HCT116 (cell line): ENCODE measurements at regions not wholly inside any gene's neighbourhood (a gene's known extent, or its start where the extent isn't known, plus 50 kb on each side); places are given as distances from the start of the nearest gene placed in this dataset.

ENCODE experiments used
- ATAC-seq: fragments of 200-7000 bp; cut with Tn5 transposase; 2 replicates; pipeline ENCODE4 v1.9.1; 2020; ENCODE audit warnings: mild to moderate bottlenecking, moderate library complexity
- BruUV-seq: library from RNA; stranded (reverse); fragments of 400-500 nt; replicated peaks from 2 replicates; lab custom pipeline; 2021; lab: Mats Ljungman, UMichigan
- CTCF ChIA-PET: fragments of 300-600 bp; sonication (Branson Sonifier 250); formaldehyde crosslinking; loops from one replicate; lab custom pipeline; 2021; ENCODE audit warnings: antibody characterized with exemption; lab: Charles Lee
- POLR2A ChIA-PET: fragments of 300-600, 350-600 bp; sonication (Branson Sonifier 250); formaldehyde crosslinking; loops from one replicate; lab custom pipeline; 2021; ENCODE audit warnings: antibody characterized with exemption; lab: Charles Lee
- RAD21 ChIA-PET, 2 experiments: fragments of 300-600 bp; sonication (Branson Sonifier 250); formaldehyde crosslinking; loops; one replicate each; lab custom pipeline; 2023; ENCODE audit warnings: low total read pairs in 2 of 2; ENCODE audit not compliant: uncharacterized antibody in 2 of 2, unreplicated experiment in 2 of 2, low non-redundant PET in 1 of 2; lab: Charles Lee
- DNase-seq: peaks from one replicate; pipeline ENCODE4 v3.0.0-alpha.2; 2010; ENCODE audit warnings: low read depth, low spot score
- H2AFZ ChIP-seq: fragments of 200-600 bp; shearing (Covaris generic), sonication (generic); 2 replicates; pipeline ENCODE4 v1.6.1; 2017; ENCODE audit warnings: low read depth, mixed run types, mixed read lengths, antibody characterized with exemption, low read length; ENCODE audit not compliant: poor library complexity, severe bottlenecking
- H3K27ac ChIP-seq: 2 replicates; pipeline ENCODE4 v1.5.1; 2012; ENCODE audit warnings: low read depth, low read length
- H3K27me3 ChIP-seq: fragments of 200-600 bp; sonication (generic); 2 replicates; pipeline ENCODE4 v1.6.1; 2016; ENCODE audit warnings: mixed run types, low read length, mixed read lengths; ENCODE audit not compliant: insufficient read depth
- H3K36me3 ChIP-seq, 2 experiments: fragments of 200-500 bp in 1 of 2; fragments of 200-600 bp in 1 of 2; sonication (Bioruptor generic) in 1 of 2; sonication (generic) in 1 of 2; 2 replicates each; pipeline versions ENCODE4 v1.5.1 to v1.6.1; 2014 to 2016; ENCODE audit warnings: low read length in 2 of 2, inconsistent platforms in 1 of 2, mixed read lengths in 1 of 2, mixed run types in 1 of 2; ENCODE audit not compliant: insufficient read depth in 2 of 2, control insufficient read depth in 1 of 2
- H3K4me1 ChIP-seq, 2 experiments: fragments of 200-600 bp in 1 of 2; sonication (generic) in 1 of 2; 2 replicates each; pipeline versions ENCODE4 v1.5.1 to v1.6.1; 2012 to 2017; ENCODE audit warnings: low read length in 2 of 2, inconsistent platforms in 1 of 2, mild to moderate bottlenecking in 1 of 2, mixed read lengths in 1 of 2, mixed run types in 1 of 2, moderate library complexity in 1 of 2; ENCODE audit not compliant: insufficient read depth in 2 of 2, control insufficient read depth in 1 of 2
- H3K4me2 ChIP-seq: fragments of 200-600 bp; sonication (generic); 2 replicates; pipeline ENCODE4 v1.6.1; 2017; ENCODE audit warnings: mixed run types, low read length, mixed read lengths
- H3K4me3 ChIP-seq, 2 experiments: fragments of 200-600 bp in 1 of 2; sonication (generic) in 1 of 2; replicated peaks in 1 of 2; 2 replicates each; pipeline ENCODE4 v1.5.1; 2011 to 2016; ENCODE audit warnings: low read length in 2 of 2, control low read depth in 1 of 2, low read depth in 1 of 2, mild to moderate bottlenecking in 1 of 2, mixed read lengths in 1 of 2, mixed run types in 1 of 2
- H3K79me2 ChIP-seq: fragments of 200-600 bp; sonication (generic); 2 replicates; pipeline ENCODE4 v1.6.1; 2017; ENCODE audit warnings: mild to moderate bottlenecking, mixed run types, low read length, moderate library complexity, mixed read lengths; ENCODE audit not compliant: insufficient read depth
- H3K9ac ChIP-seq: fragments of 200-600 bp; sonication (generic); 2 replicates; pipeline ENCODE4 v1.6.1; 2016; ENCODE audit warnings: low read length, mixed read lengths
- H3K9me2 ChIP-seq: fragments of 200-600 bp; sonication (generic), shearing (Covaris generic); 2 replicates; pipeline ENCODE4 v1.6.1; 2017; ENCODE audit warnings: mixed run types, mild to moderate bottlenecking, moderate library complexity; ENCODE audit not compliant: insufficient read depth
- H3K9me3 ChIP-seq, 2 experiments: fragments of 200-500 bp in 1 of 2; fragments of 200-600 bp in 1 of 2; sonication (Bioruptor generic) in 1 of 2; sonication (generic) in 1 of 2; 2 replicates each; pipeline ENCODE4 v1.6.1; 2014 to 2017; ENCODE audit warnings: low read length in 2 of 2, mixed read lengths in 2 of 2, inconsistent platforms in 1 of 2, low read depth in 1 of 2, mild to moderate bottlenecking in 1 of 2, mixed run types in 1 of 2, moderate library complexity in 1 of 2; ENCODE audit not compliant: control insufficient read depth in 1 of 2, insufficient read depth in 1 of 2
- H4K20me1 ChIP-seq: fragments of 200-600 bp; sonication (generic), shearing (Covaris generic); 2 replicates; pipeline ENCODE4 v1.6.1; 2017; ENCODE audit warnings: mixed run types, mild to moderate bottlenecking, moderate library complexity; ENCODE audit not compliant: insufficient read depth
- CBX3 ChIP-seq: IDR thresholded peaks from 2 replicates; pipeline ENCODE4 v1.6.1; 2012; ENCODE audit warnings: low read depth
- CEBPB ChIP-seq: IDR thresholded peaks from 2 replicates; pipeline ENCODE4 v1.6.1; 2012; ENCODE audit warnings: low read depth
- EGR1 ChIP-seq: IDR thresholded peaks from 2 replicates; pipeline ENCODE4 v1.6.1; 2012; ENCODE audit warnings: low read depth
- ELF1 ChIP-seq: IDR thresholded peaks from 2 replicates; pipeline ENCODE4 v1.6.1; 2012; ENCODE audit warnings: low read depth, borderline replicate concordance
- EZH2 ChIP-seq: fragments of 200-600 bp; sonication (generic); IDR thresholded peaks from 2 replicates; pipeline ENCODE4 v1.6.1; 2017; ENCODE audit warnings: antibody characterized with exemption, mixed run types
- EZH2phosphoT487 ChIP-seq: fragments of 200-600 bp; IDR thresholded peaks from 2 replicates; pipeline ENCODE4 v1.6.1; 2018; ENCODE audit warnings: antibody characterized with exemption, borderline replicate concordance
- FOSL1 ChIP-seq: IDR thresholded peaks from 2 replicates; pipeline ENCODE4 v1.6.1; 2012; ENCODE audit warnings: low read depth
- JUND ChIP-seq: IDR thresholded peaks from 2 replicates; pipeline ENCODE4 v1.6.1; 2012
- POLR2AphosphoS5 ChIP-seq: IDR thresholded peaks from 2 replicates; pipeline ENCODE4 v1.6.1; 2011; ENCODE audit warnings: mild to moderate bottlenecking, low read depth, low read length, moderate library complexity
- RAD21 ChIP-seq: IDR thresholded peaks from 2 replicates; pipeline ENCODE4 v1.6.1; 2012; ENCODE audit warnings: low read depth, mild to moderate bottlenecking
- SIN3A ChIP-seq: IDR thresholded peaks from 2 replicates; pipeline ENCODE4 v1.6.1; 2012; ENCODE audit warnings: low read depth
- SP1 ChIP-seq: IDR thresholded peaks from 2 replicates; pipeline ENCODE4 v1.6.1; 2012; ENCODE audit warnings: low read depth
- SRF ChIP-seq: IDR thresholded peaks from 2 replicates; pipeline ENCODE4 v1.6.1; 2012; ENCODE audit warnings: low read depth
- TCF7L2 ChIP-seq: IDR thresholded peaks from 2 replicates; pipeline ENCODE4 v1.7.0; 2011; ENCODE audit warnings: borderline replicate concordance, inconsistent platforms; ENCODE audit not compliant: insufficient read depth, insufficient read length; ENCODE audit errors: extremely low read depth
- YY1 ChIP-seq: IDR thresholded peaks from 2 replicates; pipeline ENCODE4 v1.6.1; 2011; ENCODE audit warnings: low read length, low read depth, moderate library complexity, mild to moderate bottlenecking; ENCODE audit not compliant: insufficient replicate concordance; ENCODE audit errors: extremely low read depth
- ZNF274 ChIP-seq: fragments of 200-500 bp; sonication (Bioruptor generic); IDR thresholded peaks from 2 replicates; pipeline ENCODE4 v1.6.1; 2014; ENCODE audit warnings: mild to moderate bottlenecking, low read depth, low read length, inconsistent platforms
- intact Hi-C: fragments of 100-400 bp; cut with micrococcal nuclease; formaldehyde crosslinking; loops from 2 replicates; pipeline ENCODE4 v1.10.0; 2022
- TF ChIP-seq, protein P1 (sequence below): IDR thresholded peaks from 2 replicates; pipeline ENCODE4 v1.6.1; 2012
- TF ChIP-seq, protein P2 (sequence below): IDR thresholded peaks from 2 replicates; pipeline ENCODE4 v1.6.1; 2011; ENCODE audit warnings: mild to moderate bottlenecking, low read length, moderate library complexity; ENCODE audit not compliant: insufficient replicate concordance; ENCODE audit errors: extremely low read depth
- TF ChIP-seq, protein P3 (sequence below), 3 experiments: fragments of 200-600 bp in 1 of 3; sonication (generic) in 1 of 3; IDR thresholded peaks in 2 of 3; conservative IDR thresholded peaks in 1 of 3; 2 replicates each; pipeline ENCODE4 v1.5.1; 2012 to 2017; ENCODE audit warnings: low read depth in 2 of 3, low read length in 2 of 3, antibody characterized with exemption in 1 of 3, borderline replicate concordance in 1 of 3, control low read depth in 1 of 3, mild to moderate bottlenecking in 1 of 3, mixed read lengths in 1 of 3, mixed run types in 1 of 3, moderate library complexity in 1 of 3; ENCODE audit not compliant: insufficient read depth in 1 of 3
- TF ChIP-seq, protein P4 (sequence below): IDR thresholded peaks from 2 replicates; pipeline ENCODE4 v1.6.1; 2012; ENCODE audit warnings: low read depth

DNA sequence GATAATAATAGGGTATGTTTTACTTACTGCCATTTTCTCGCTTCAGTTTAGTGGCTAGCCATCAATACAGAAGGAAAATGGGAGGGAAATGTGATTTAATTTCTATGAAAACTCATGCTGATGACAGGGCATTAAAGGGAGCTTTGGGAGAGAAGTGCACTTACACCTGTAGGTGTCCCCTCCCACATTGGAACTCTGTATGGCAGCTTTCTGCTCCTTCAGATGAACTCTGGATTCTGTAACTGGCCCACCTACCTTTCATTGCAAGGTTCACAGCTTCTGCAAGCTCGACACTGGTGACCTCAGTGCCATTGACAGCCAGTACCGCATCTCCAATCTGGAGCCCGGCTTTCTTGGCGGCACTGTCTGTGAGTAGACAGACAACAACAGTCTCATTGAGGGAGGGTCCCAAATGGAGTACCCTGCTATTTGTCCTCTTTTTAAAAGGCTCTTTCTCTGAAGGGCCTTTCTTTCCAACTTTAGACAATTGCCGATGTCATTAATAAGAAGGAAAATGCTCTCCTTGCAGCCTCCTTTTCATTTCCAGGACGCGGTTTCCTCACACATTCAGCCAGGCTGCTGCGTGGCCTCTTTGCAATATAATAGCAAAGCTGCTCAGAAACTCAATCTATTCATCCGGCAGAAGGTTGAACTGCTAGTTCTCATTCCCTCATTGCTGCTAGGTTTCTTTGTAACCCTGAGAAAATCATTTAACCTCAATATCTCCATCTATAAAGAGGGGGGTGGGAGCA, 63.6 kb downstream of the NUDT12 start:
- Histone ChIP-seq H3K27ac (no peak overlapping the region), H3K9me2 (no peaks in the 10 kb centered on the region), H3K9me3 (no peaks in the 10 kb centered on the region), H3K4me2 (no peak overlapping the region), H3K36me3 (no peaks in the 10 kb centered on the region), H3K4me3 (no peak overlapping the region), H2AFZ (no peak overlapping the region), H3K79me2 (no peaks in the 10 kb centered on the region), H3K27me3 (no peaks in the 10 kb centered on the region), H3K9ac (no peak overlapping the region), H3K4me1 (no peaks in the 10 kb centered on the region), H4K20me1 (no peaks in the 10 kb centered on the region)
- ATAC-seq, result no peak
- intact Hi-C loops, result no loop called here
- DNase-seq, result no peak
- ChIA-PET POLR2A (no interaction called here), RAD21 (no interaction called here), CTCF (no interaction called here)
- no TSS peak for BruUV-seq
- TF ChIP-seq EGR1, result no peak
- no peak for TF ChIP-seq EZH2
- no peak for TF ChIP-seq EZH2phosphoT487
- no peak for TF ChIP-seq FOSL1
- TF ChIP-seq, protein P1, sequence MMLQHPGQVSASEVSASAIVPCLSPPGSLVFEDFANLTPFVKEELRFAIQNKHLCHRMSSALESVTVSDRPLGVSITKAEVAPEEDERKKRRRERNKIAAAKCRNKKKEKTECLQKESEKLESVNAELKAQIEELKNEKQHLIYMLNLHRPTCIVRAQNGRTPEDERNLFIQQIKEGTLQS, result no peak
- no peak for TF ChIP-seq TCF7L2
- no peak for TF ChIP-seq POLR2AphosphoS5
- no peak for TF ChIP-seq JUND
- TF ChIP-seq SIN3A, result no peak
- TF ChIP-seq SP1, result no peak
- no peak for TF ChIP-seq SRF
- TF ChIP-seq, protein P2, sequence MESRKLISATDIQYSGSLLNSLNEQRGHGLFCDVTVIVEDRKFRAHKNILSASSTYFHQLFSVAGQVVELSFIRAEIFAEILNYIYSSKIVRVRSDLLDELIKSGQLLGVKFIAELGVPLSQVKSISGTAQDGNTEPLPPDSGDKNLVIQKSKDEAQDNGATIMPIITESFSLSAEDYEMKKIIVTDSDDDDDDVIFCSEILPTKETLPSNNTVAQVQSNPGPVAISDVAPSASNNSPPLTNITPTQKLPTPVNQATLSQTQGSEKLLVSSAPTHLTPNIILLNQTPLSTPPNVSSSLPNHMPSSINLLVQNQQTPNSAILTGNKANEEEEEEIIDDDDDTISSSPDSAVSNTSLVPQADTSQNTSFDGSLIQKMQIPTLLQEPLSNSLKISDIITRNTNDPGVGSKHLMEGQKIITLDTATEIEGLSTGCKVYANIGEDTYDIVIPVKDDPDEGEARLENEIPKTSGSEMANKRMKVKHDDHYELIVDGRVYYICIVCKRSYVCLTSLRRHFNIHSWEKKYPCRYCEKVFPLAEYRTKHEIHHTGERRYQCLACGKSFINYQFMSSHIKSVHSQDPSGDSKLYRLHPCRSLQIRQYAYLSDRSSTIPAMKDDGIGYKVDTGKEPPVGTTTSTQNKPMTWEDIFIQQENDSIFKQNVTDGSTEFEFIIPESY, result no peak
- no peak for TF ChIP-seq ELF1
- TF ChIP-seq YY1, result no peak
- TF ChIP-seq, protein P3, sequence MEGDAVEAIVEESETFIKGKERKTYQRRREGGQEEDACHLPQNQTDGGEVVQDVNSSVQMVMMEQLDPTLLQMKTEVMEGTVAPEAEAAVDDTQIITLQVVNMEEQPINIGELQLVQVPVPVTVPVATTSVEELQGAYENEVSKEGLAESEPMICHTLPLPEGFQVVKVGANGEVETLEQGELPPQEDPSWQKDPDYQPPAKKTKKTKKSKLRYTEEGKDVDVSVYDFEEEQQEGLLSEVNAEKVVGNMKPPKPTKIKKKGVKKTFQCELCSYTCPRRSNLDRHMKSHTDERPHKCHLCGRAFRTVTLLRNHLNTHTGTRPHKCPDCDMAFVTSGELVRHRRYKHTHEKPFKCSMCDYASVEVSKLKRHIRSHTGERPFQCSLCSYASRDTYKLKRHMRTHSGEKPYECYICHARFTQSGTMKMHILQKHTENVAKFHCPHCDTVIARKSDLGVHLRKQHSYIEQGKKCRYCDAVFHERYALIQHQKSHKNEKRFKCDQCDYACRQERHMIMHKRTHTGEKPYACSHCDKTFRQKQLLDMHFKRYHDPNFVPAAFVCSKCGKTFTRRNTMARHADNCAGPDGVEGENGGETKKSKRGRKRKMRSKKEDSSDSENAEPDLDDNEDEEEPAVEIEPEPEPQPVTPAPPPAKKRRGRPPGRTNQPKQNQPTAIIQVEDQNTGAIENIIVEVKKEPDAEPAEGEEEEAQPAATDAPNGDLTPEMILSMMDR (IDR thresholded peaks at IDR 0.05 in 2 of 3, conservative IDR thresholded peaks at IDR 0.05 in 1 of 3; ENCODE audit: borderline replicate concordance in 1 of 3, insufficient read depth in 1 of 3, low read depth in 2 of 3, low read length in 2 of 3), result no peak
- no peak for TF ChIP-seq RAD21
- TF ChIP-seq, protein P4, sequence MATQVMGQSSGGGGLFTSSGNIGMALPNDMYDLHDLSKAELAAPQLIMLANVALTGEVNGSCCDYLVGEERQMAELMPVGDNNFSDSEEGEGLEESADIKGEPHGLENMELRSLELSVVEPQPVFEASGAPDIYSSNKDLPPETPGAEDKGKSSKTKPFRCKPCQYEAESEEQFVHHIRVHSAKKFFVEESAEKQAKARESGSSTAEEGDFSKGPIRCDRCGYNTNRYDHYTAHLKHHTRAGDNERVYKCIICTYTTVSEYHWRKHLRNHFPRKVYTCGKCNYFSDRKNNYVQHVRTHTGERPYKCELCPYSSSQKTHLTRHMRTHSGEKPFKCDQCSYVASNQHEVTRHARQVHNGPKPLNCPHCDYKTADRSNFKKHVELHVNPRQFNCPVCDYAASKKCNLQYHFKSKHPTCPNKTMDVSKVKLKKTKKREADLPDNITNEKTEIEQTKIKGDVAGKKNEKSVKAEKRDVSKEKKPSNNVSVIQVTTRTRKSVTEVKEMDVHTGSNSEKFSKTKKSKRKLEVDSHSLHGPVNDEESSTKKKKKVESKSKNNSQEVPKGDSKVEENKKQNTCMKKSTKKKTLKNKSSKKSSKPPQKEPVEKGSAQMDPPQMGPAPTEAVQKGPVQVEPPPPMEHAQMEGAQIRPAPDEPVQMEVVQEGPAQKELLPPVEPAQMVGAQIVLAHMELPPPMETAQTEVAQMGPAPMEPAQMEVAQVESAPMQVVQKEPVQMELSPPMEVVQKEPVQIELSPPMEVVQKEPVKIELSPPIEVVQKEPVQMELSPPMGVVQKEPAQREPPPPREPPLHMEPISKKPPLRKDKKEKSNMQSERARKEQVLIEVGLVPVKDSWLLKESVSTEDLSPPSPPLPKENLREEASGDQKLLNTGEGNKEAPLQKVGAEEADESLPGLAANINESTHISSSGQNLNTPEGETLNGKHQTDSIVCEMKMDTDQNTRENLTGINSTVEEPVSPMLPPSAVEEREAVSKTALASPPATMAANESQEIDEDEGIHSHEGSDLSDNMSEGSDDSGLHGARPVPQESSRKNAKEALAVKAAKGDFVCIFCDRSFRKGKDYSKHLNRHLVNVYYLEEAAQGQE, result no peak
- TF ChIP-seq ZNF274, result no peak
- TF ChIP-seq CBX3, result no peak
- no peak for TF ChIP-seq CEBPB
